ENCODE measurements at regions not wholly inside any gene's neighbourhood (a gene's known extent, or its start where the extent isn't known, plus 50 kb on each side); places are given as distances from the start of the nearest gene placed in this dataset.

- in situ Hi-C loops (cut with MboI; ENCODE audit: low sequenced_read_pairs, unreplicated experiment) = no loop called here
- no peak for TF ChIP-seq CTCF (IDR thresholded peaks at IDR 0.05; ENCODE audit: borderline replicate concordance, control extremely low read depth, extremely low read depth, insufficient read depth, missing control alignments)
- DNase-seq (ENCODE audit: low spot score) = no peak
Measured at GRCh38 chr15:58277333-58277732, 139.2 kb downstream of the AQP9 start.

- no peak for DNase-seq (ENCODE audit: low spot score)
- TF ChIP-seq CTCF (IDR thresholded peaks at IDR 0.05; ENCODE audit: borderline replicate concordance, control extremely low read depth, extremely low read depth, insufficient read depth, missing control alignments) = no peak
- in situ Hi-C loops (cut with MboI; ENCODE audit: low sequenced_read_pairs, unreplicated experiment) = no loop called here
Measured at GRCh38 chr15:58279106-58279505, 140.9 kb downstream of the AQP9 start.

GRCh38 chr15:58279654-58280053, 141.5 kb downstream of the AQP9 start:
- in situ Hi-C loops (cut with MboI; ENCODE audit: low sequenced_read_pairs, unreplicated experiment) = no loop called here
- TF ChIP-seq CTCF (IDR thresholded peaks at IDR 0.05; ENCODE audit: borderline replicate concordance, control extremely low read depth, extremely low read depth, insufficient read depth, missing control alignments) = no peak

GRCh38 chr15:58282060-58282708, 144.0 kb downstream of the AQP9 start:
- TF ChIP-seq CTCF (IDR thresholded peaks at IDR 0.05; ENCODE audit: borderline replicate concordance, control extremely low read depth, extremely low read depth, insufficient read depth, missing control alignments) = no peak
- no peak for DNase-seq (ENCODE audit: low spot score)
- in situ Hi-C loops (cut with MboI; ENCODE audit: low sequenced_read_pairs, unreplicated experiment) = no loop called here

More at GRCh38 chr15:58279654-58280053, 141.5 kb downstream of the AQP9 start:
- DNase-seq (ENCODE audit: low spot score) = no peak

GRCh38 chr15:58283302-58283701, 145.1 kb downstream of the AQP9 start:
- DNase-seq (ENCODE audit: low spot score) = no peak
- TF ChIP-seq CTCF (IDR thresholded peaks at IDR 0.05; ENCODE audit: borderline replicate concordance, control extremely low read depth, extremely low read depth, insufficient read depth, missing control alignments) = no peak
- in situ Hi-C loops (cut with MboI; ENCODE audit: low sequenced_read_pairs, unreplicated experiment) = no loop called here

GRCh38 chr15:58284293-58284692, 146.1 kb downstream of the AQP9 start:
- no peak for TF ChIP-seq CTCF (IDR thresholded peaks at IDR 0.05; ENCODE audit: borderline replicate concordance, control extremely low read depth, extremely low read depth, insufficient read depth, missing control alignments)
- no peak for DNase-seq (ENCODE audit: low spot score)
- in situ Hi-C loops (cut with MboI; ENCODE audit: low sequenced_read_pairs, unreplicated experiment) = no loop called here
